Stimulated activated CD4-positive, alpha-beta T cell treated with anti-CD3 and anti-CD28 coated beads, Interleukin-2, amount 100 ng/mL, for 4 hours (primary cell): ENCODE measurements at regions not wholly inside any gene's neighbourhood (a gene's known extent, or its start where the extent isn't known, plus 50 kb on each side); places are given as distances from the start of the nearest gene placed in this dataset.

Experiments used
- DNase-seq: peaks from one replicate; pipeline ENCODE4 v3.0.0-alpha.2; 2020; ENCODE audit warnings: low read depth

GRCh38 chr1:11414926-11415538, 63.9 kb upstream of the DISP3 start:
- no peak for DNase-seq

DNA sequence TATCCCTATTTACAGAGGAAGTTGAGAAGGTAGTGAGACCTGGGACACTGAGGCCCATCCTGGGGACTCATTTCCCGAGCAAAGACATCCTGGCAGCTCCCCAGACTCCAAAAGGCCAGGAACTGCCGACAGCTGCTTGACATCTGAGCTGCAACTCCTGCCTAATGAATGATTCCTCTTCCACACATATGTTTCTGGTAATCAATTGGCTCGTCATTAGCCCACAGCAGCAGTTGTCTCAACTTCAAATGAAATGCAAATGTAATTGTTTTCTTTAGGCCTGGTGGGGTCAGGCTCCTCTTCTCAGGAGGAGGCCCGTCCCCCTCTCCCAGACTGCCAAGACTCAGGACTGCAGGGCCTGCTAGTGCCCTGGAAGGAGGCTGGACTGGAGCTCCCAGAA, 61.8 kb upstream of the DISP3 start:
- no peak for DNase-seq

DNA sequence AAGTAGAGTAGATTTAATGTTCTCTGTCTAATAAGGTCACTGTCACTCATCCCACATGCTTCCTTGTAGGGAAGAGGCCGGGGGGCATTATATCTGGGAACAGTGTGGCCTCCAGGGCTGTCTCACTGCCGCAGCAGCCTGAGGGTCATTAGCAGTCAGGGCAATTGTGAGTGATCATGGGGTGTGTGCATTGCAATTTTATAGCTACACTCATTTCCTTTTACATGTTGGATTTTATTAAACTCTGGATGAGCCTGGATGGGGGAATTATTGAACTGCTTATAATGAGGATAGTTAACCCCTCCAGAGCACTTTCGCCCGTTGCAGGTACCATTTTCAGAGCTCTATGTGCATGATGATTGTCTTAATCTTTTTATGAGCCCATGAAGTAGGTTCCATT, 60.9 kb upstream of the DISP3 start:
- no peak for DNase-seq

- no peak for DNase-seq
Measured at GRCh38 chr1:11421443-11421842, 57.5 kb upstream of the DISP3 start.

GRCh38 chr1:11422686-11423085, 56.3 kb upstream of the DISP3 start:
- DNase-seq = no peak

GRCh38 chr1:11426617-11427016, 52.3 kb upstream of the DISP3 start:
- no peak for DNase-seq

- no peak for DNase-seq
Measured at GRCh38 chr1:11428789-11429188, 50.2 kb upstream of the DISP3 start.
